H1 (cell line): ENCODE measurements at regions not wholly inside any gene's neighbourhood (a gene's known extent, or its start where the extent isn't known, plus 50 kb on each side); places are given as distances from the start of the nearest gene placed in this dataset.

ENCODE experiments used
- CTCF ChIA-PET: fragments of 300-600 bp; sonication (Branson Sonifier 250); formaldehyde crosslinking; loops from one replicate; lab custom pipeline; 2021; ENCODE audit not compliant: partially characterized antibody; lab: Charles Lee
- POLR2A ChIA-PET: fragments of 300-600 bp; sonication (Branson Sonifier 250); formaldehyde crosslinking; loops from one replicate; lab custom pipeline; 2021; ENCODE audit warnings: inconsistent platforms; ENCODE audit not compliant: partially characterized antibody; lab: Charles Lee
- DNase-seq, 2 experiments: peaks; one replicate each; pipeline versions ENCODE4 v3.0.0 to v3.0.0-alpha.2; 2010 to 2022; ENCODE audit warnings: low spot score in 2 of 2, low read depth in 1 of 2, mixed read lengths in 1 of 2
- FAIRE-seq: peaks from 2 replicates; lab custom pipeline; 2011; peaks lifted over from hg19 to GRCh38; lab: Jason Lieb, UNC
- H2AFZ ChIP-seq: 2 replicates; pipeline ENCODE4 v1.8.1; 2012; ENCODE audit warnings: low read length, inconsistent platforms
- H2AK5ac ChIP-seq: 2 replicates; pipeline ENCODE4 v1.6.1; 2013; ENCODE audit warnings: low read depth, low read length
- H2BK120ac ChIP-seq: replicated peaks from 2 replicates; pipeline ENCODE3; 2013; ENCODE audit warnings: low read depth, low read length, inconsistent platforms
- H2BK12ac ChIP-seq: 2 replicates; pipeline ENCODE4 v1.6.1; 2013; ENCODE audit warnings: low read depth, low read length
- H2BK15ac ChIP-seq: 2 replicates; pipeline ENCODE4 v1.6.1; 2013; ENCODE audit warnings: low read length
- H2BK20ac ChIP-seq: 2 replicates; pipeline ENCODE4 v1.6.1; 2013; ENCODE audit warnings: low read length
- H2BK5ac ChIP-seq: 2 replicates; pipeline ENCODE4 v1.6.1; 2013; ENCODE audit warnings: low read depth, low read length
- H3K14ac ChIP-seq: 2 replicates; pipeline ENCODE4 v1.6.1; 2013; ENCODE audit warnings: inconsistent platforms; ENCODE audit not compliant: insufficient read length
- H3K18ac ChIP-seq: 2 replicates; pipeline ENCODE4 v1.6.1; 2013; ENCODE audit warnings: low read length; ENCODE audit errors: extremely low read depth
- H3K23ac ChIP-seq: 2 replicates; pipeline ENCODE4 v1.6.1; 2013; ENCODE audit warnings: inconsistent platforms; ENCODE audit not compliant: insufficient read length
- H3K23me2 ChIP-seq: 2 replicates; pipeline ENCODE4 v1.6.1; 2013; ENCODE audit warnings: low read depth, low read length
- H3K27ac ChIP-seq: 2 replicates; pipeline ENCODE4 v1.6.1; 2011; ENCODE audit warnings: low read depth, low read length, inconsistent platforms
- H3K27me3 ChIP-seq, 4 experiments: replicated peaks in 1 of 4; 1 replicate in 1 of 4; 2 replicates in 3 of 4; pipeline versions ENCODE4 v1.6.1 to v1.8.1; 2011 to 2013; ENCODE audit warnings: low read length in 3 of 4, mild to moderate bottlenecking in 3 of 4, inconsistent platforms in 2 of 4, mixed read lengths in 2 of 4, moderate library complexity in 1 of 4; ENCODE audit not compliant: control insufficient read depth in 3 of 4, insufficient read depth in 3 of 4; ENCODE audit errors: extremely low read depth in 1 of 4
- H3K36me3 ChIP-seq, 4 experiments: 2 replicates each; pipeline versions ENCODE4 v1.6.1 to v1.8.1; 2011 to 2013; ENCODE audit warnings: mild to moderate bottlenecking in 4 of 4, low read length in 3 of 4, moderate library complexity in 2 of 4, control low read depth in 1 of 4, inconsistent platforms in 1 of 4; ENCODE audit not compliant: insufficient read depth in 4 of 4, control insufficient read depth in 2 of 4
- H3K4ac ChIP-seq: replicated peaks from 2 replicates; pipeline ENCODE3; 2013; ENCODE audit warnings: low read length, low read depth, mixed read lengths, inconsistent platforms; ENCODE audit not compliant: insufficient read length
- H3K4me1 ChIP-seq, 4 experiments: replicated peaks in 1 of 4; 1 replicate in 1 of 4; 2 replicates in 3 of 4; pipeline versions ENCODE4 v1.6.1 to v1.8.1; 2011 to 2013; ENCODE audit warnings: low read length in 3 of 4, inconsistent platforms in 2 of 4, mixed read lengths in 1 of 4; ENCODE audit not compliant: insufficient read depth in 4 of 4, control insufficient read depth in 3 of 4
- H3K4me2 ChIP-seq, 2 experiments: 2 replicates each; pipeline versions ENCODE4 v1.6.1 to v1.8.1; 2011 to 2013; ENCODE audit warnings: low read depth in 2 of 2, low read length in 2 of 2, control low read depth in 1 of 2, inconsistent platforms in 1 of 2, mild to moderate bottlenecking in 1 of 2; ENCODE audit not compliant: insufficient read depth in 1 of 2
- H3K4me3 ChIP-seq, 4 experiments: fragments of 200-600, 300-600 bp in 1 of 4; sonication (generic), shearing (Covaris generic), sonication (Bioruptor Twin) in 1 of 4; 2 replicates each; pipeline versions ENCODE4 v1.5.1 to v1.8.1; 2011 to 2016; ENCODE audit warnings: low read length in 4 of 4, low read depth in 3 of 4, control low read depth in 2 of 4, inconsistent platforms in 2 of 4, mild to moderate bottlenecking in 2 of 4, mixed read lengths in 1 of 4, moderate library complexity in 1 of 4; ENCODE audit not compliant: insufficient read depth in 2 of 4; ENCODE audit errors: extremely low read depth in 1 of 4
- H3K56ac ChIP-seq: replicated peaks from 2 replicates; pipeline ENCODE3; 2013; ENCODE audit warnings: low read depth, mild to moderate bottlenecking, mixed read lengths, low read length, inconsistent platforms; ENCODE audit not compliant: insufficient read length
- H3K79me1 ChIP-seq: 2 replicates; pipeline ENCODE4 v1.6.1; 2013; ENCODE audit warnings: low read depth, low read length, control low read depth
- H3K79me2 ChIP-seq, 2 experiments: 2 replicates each; pipeline versions ENCODE4 v1.6.1 to v1.8.1; 2012 to 2013; ENCODE audit warnings: low read length in 2 of 2, mild to moderate bottlenecking in 2 of 2, inconsistent platforms in 1 of 2; ENCODE audit not compliant: insufficient read depth in 2 of 2, control insufficient read depth in 1 of 2
- H3K9ac ChIP-seq, 4 experiments: replicated peaks in 1 of 4; 1 replicate in 1 of 4; 2 replicates in 3 of 4; pipeline versions ENCODE4 v1.6.1 to v1.8.1; 2011 to 2013; ENCODE audit warnings: low read depth in 3 of 4, low read length in 3 of 4, control low read depth in 2 of 4, mild to moderate bottlenecking in 2 of 4, moderate library complexity in 2 of 4, inconsistent platforms in 1 of 4; ENCODE audit errors: extremely low read depth in 1 of 4
- H3K9me3 ChIP-seq, 2 experiments: 2 replicates each; pipeline versions ENCODE4 v1.6.1 to v1.8.1; 2012 to 2013; ENCODE audit warnings: mild to moderate bottlenecking in 2 of 2, moderate library complexity in 2 of 2, control low read depth in 1 of 2, inconsistent platforms in 1 of 2, low read depth in 1 of 2, low read length in 1 of 2, mixed read lengths in 1 of 2; ENCODE audit not compliant: insufficient read depth in 2 of 2
- H4K20me1 ChIP-seq, 2 experiments: replicated peaks in 1 of 2; 2 replicates each; pipeline versions ENCODE3 to v1.8.1; 2011 to 2013; ENCODE audit warnings: inconsistent platforms in 2 of 2, low read length in 2 of 2, mild to moderate bottlenecking in 1 of 2; ENCODE audit not compliant: insufficient read depth in 2 of 2, control insufficient read depth in 1 of 2
- H4K5ac ChIP-seq: 2 replicates; pipeline ENCODE4 v1.6.1; 2013; ENCODE audit warnings: low read length, low read depth, mixed read lengths, inconsistent platforms; ENCODE audit not compliant: insufficient read length
- H4K8ac ChIP-seq: 2 replicates; pipeline ENCODE4 v1.8.0; 2013; ENCODE audit warnings: mild to moderate bottlenecking, moderate library complexity, low read length, inconsistent platforms; ENCODE audit not compliant: insufficient read depth; ENCODE audit errors: extremely low read depth
- H4K91ac ChIP-seq: replicated peaks from 2 replicates; pipeline ENCODE3; 2013; ENCODE audit warnings: low read length, mixed read lengths, inconsistent platforms; ENCODE audit not compliant: insufficient read length
- WGBS, 2 experiments: shearing (Covaris generic) in 1 of 2; methylation state at CpG; one replicate each; pipeline versions ENCODE4 v1.1.6 to v1.1.7; 2013 to 2015; ENCODE audit warnings: low lambda C conversion rate in 2 of 2, mixed read lengths in 2 of 2, inconsistent platforms in 1 of 2, low coverage in 1 of 2, missing lambda C conversion rate in 1 of 2; ENCODE audit not compliant: insufficient replicate concordance in 2 of 2, insufficient coverage in 1 of 2, insufficient read length in 1 of 2; ENCODE audit errors: extremely low coverage in 1 of 2, missing lambda C conversion rate in 1 of 2; 5-methylcytosine and 5-hydroxymethylcytosine counted together
- TF ChIP-seq, protein P1 (sequence below): IDR thresholded peaks from 2 replicates; pipeline ENCODE4 v1.6.1; 2012; ENCODE audit warnings: inconsistent platforms

DNA sequence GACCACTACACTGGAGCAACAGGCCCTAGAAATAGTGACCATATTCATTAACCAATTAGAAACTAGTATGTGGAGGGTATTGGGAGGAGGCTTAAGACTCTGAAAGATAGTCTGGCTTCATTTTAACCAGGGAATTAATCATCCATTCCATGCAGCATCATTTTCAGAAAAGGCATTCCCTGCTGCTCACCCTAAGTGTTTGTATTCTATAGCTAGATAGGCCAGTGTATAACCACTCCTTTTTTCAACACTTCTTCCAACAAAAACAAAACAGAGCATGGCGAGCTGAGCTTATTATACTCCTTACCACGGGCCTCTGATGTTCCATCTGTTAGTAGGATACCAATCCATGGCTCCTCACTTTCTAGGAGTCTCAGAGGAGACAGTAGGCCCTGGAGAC is 112.0 kb upstream of the PKDCC start:
- H3K18ac ChIP-seq = peak overlapping the region; percentile 19; the same call in 1 of the 2 replicates
- TF ChIP-seq, protein P1, sequence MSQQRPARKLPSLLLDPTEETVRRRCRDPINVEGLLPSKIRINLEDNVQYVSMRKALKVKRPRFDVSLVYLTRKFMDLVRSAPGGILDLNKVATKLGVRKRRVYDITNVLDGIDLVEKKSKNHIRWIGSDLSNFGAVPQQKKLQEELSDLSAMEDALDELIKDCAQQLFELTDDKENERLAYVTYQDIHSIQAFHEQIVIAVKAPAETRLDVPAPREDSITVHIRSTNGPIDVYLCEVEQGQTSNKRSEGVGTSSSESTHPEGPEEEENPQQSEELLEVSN = no peak
- H3K27me3 ChIP-seq = no peaks in the 10 kb centered on the region; a peak in 1 of 7 replicates
- H3K79me1 ChIP-seq = no peaks in the 10 kb centered on the region
- 85% methylated on average over 2 of the region's 2 CpGs; no CpG with 5 or more reads in 1 of the 2 experiments for WGBS, 2 experiments
- H4K8ac ChIP-seq = no peak overlapping the region
- H4K91ac ChIP-seq = no peak overlapping the region
- 0 out of 2 replicates have a peak overlapping the region, but pooled peaks have one; percentile 18 for H2BK12ac ChIP-seq
- H2BK120ac ChIP-seq = no peak overlapping the region
- no peaks in the 10 kb centered on the region for H3K36me3 ChIP-seq
- H4K5ac ChIP-seq = no peak overlapping the region
- no peaks in the 10 kb centered on the region for H3K79me2 ChIP-seq
- ChIA-PET CTCF (interaction anchor here (1.7 to 4.9 kb wide), 3 partner anchors 9 to 105 kb away, joined by 5 to 18 read pairs (median 5); no protein-coding TSS in a partner anchor), POLR2A (interaction anchor here (1.0 to 1.4 kb wide), 3 partner anchors 11 to 111 kb away, joined by 3 to 4 read pairs (median 4); no protein-coding TSS in a partner anchor)
- H2AK5ac ChIP-seq = no peak overlapping the region
- H3K9ac ChIP-seq = no peak overlapping the region
- H3K14ac ChIP-seq = no peak overlapping the region
- no peak overlapping the region for H2BK15ac ChIP-seq
- no peak overlapping the region; the same call in 1 of the 2 replicates for H2BK5ac ChIP-seq
- no peaks in the 10 kb centered on the region for H3K9me3 ChIP-seq
- FAIRE-seq (no peak), DNase-seq (no peak)
- H2AFZ ChIP-seq = no peak overlapping the region
- no peak overlapping the region for H3K4me2 ChIP-seq
- H3K4me1 ChIP-seq = peaks cover 10 to 33% (median 25%) of the 10 kb centered on the region in 4 experiments
- H3K23me2 ChIP-seq = no peaks in the 10 kb centered on the region
- no peaks in the 10 kb centered on the region for H4K20me1 ChIP-seq
- peak overlapping the region; percentile 55; the same call in 1 of the 2 replicates for H2BK20ac ChIP-seq
- H3K56ac ChIP-seq = no peak overlapping the region
- H3K27ac ChIP-seq = no peak overlapping the region
- no peak overlapping the region for H3K4ac ChIP-seq
- no peak overlapping the region for H3K23ac ChIP-seq
- no peak overlapping the region for H3K4me3 ChIP-seq
